ENCODE measurements at regions not wholly inside any gene's neighbourhood (a gene's known extent, or its start where the extent isn't known, plus 50 kb on each side); places are given as distances from the start of the nearest gene placed in this dataset.
"Not testable (repeated sequence)": the region's sequence is repeated elsewhere in the genome, so short reads cannot be mapped to it uniquely, and the experiment has no call there.

- DNase-seq = no peak
Measured at GRCh38 chr4:140244328-140244727, 90.3 kb upstream of the MAML3 start.

GRCh38 chr4:140243278-140243753 lies 89.3 kb upstream of the MAML3 start:
- DNase-seq = no peak

- DNase-seq = no peak
Measured at GRCh38 chr4:140242357-140243277, 88.6 kb upstream of the MAML3 start.

DNA sequence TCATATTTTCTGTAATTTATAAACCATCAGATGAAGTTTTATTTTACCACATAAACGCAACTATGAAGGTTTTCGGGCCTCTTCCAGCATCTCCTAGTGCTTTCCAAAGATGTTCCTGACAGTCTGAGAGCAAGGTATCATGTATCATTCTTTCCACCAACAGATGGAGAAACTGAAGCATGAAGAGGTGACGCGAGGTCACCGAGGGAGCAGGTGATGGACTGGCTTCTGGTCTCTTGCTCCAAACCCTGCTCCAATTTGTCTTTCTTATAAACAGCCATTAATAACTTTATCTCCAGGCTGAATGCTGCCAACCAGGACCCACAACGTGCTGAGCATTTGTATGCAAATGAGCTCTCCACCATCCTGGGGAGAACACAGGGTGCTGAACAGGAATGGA lies 86.3 kb upstream of the MAML3 start:
- DNase-seq = peak in 1 of 14 donors; percentile 24

GRCh38 chr4:140239311-140239710 lies 85.3 kb upstream of the MAML3 start:
- peak in 1 of 14 donors; percentile 41 for DNase-seq

DNA sequence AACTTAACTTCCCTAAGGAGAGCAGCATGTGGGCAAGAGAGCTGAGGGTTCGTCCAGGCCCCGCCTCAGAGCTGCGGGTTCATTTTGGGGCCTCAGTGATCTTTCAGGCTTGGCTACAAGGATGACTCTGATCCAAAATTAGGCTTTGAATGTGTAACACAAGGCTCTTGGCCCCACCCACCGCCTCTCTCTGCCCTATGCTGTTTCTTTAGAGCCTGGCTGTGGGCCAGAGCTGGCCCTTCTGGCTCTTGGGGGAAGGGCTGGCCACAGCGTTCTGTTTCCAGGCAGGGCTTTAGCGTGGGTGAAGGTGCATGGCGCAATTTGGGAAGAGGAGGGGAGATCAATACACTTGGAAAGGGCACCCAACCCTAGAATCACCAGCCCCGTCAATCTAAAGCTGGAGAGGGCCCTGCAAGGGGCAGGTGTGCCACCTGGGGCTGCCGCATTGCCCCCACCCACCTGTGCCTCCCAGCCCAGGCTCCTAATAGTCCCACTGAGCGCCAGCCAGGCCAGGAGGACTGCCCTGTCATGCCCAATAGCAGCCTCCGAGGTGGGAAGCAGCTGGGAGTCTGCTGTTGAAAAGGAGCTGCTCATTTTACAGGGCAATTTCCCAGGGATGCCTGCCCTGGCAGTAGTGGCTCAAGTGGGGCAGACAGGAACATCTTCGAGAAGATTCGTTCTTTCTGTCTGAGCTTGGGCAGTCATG lies 84.5 kb upstream of the MAML3 start:
- DNase-seq = peak in 13 of 14 donors; percentile 4 to 92 (median 63)

GRCh38 chr4:140237616-140238350 lies 83.8 kb upstream of the MAML3 start:
- DNase-seq = peak in 13 of 14 donors; percentile 10 to 80 (median 61)

DNA sequence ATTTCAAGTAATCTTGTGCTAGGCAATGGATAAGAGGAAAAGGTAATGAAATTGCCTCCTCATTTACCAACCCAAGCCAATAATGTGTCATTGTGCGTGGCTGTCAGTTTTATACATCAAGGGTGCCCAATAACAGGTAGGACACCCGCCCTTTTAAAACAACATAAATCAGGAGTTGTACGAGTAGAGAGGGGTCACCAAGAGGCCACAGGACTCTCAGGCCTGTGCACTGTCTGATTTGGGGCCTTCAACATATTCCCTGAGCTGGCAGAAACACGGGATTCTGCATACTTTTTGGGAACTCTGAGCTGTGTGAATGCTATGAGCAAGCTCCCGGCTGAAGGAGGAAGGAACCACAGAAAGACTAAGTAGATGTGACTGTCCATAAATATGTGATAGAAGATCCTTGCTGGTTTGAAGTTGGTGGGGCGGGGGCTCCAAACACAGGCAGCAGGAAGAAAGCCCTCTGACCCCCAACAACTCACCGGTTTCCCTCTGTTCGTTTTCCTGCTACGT lies 82.7 kb upstream of the MAML3 start:
- no peak for DNase-seq

DNA sequence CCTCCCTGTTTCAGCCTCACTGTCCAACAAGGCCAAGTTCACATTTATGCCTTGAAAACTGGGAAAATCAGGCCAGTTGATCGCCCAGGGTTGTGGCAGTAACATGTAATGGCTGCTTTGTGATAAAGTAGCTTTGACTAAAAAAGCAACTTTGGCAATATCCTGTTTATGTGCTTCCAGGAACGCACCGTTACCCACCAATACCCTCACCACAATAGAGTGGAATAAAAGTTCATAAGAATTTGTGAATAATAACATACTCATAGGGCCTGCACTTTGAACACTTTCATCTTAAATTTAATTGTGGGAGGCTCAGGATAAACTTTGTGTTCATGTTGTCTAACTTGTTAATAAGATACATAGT lies 80.7 kb upstream of the MAML3 start:
- DNase-seq = no peak

- no peak for DNase-seq
Measured at GRCh38 chr4:140233791-140234696, 80.1 kb upstream of the MAML3 start.

- no peak for DNase-seq
Measured at GRCh38 chr4:140229881-140230280, 75.9 kb upstream of the MAML3 start.

- DNase-seq = no peak
Measured at GRCh38 chr4:140227286-140227685, 73.3 kb upstream of the MAML3 start.

DNA sequence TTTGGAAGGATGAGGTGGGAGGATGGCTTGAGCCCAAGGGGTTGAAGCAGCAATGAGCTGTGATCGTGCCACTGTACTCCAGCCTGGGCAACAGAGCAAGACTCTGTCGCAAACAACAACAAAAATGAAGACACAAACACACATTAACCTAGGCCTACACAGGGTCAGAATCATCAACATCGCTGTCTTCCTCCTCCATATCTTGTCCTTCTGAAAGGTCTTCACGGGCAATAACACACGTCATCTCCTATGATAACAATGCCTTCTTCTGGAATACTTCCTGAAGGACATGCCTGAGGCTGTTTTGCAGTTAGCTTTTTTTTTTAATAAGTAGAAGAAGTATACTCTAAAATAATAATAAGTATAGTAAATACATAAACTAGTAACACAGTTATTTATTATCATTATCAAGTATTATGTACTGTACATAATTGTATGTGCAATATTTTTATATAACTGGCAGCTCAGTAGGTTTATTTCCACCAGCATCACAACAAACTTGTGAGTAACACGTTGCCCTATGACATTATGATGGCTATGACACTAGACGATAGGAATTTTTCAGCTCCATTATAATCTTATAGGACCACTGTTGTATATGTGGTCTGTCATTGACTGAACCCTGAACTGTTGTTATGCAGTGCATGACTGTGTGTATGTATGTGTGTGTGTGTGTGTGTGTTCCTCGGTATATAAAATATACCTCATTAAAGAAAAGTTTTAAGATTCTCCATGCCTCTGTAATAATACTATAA lies 69.2 kb upstream of the MAML3 start:
- no peak for DNase-seq

- no peak for DNase-seq
Measured at GRCh38 chr4:140222171-140222570, 68.2 kb upstream of the MAML3 start.

GRCh38 chr4:140220058-140220457 lies 66.1 kb upstream of the MAML3 start:
- no peak for DNase-seq

DNA sequence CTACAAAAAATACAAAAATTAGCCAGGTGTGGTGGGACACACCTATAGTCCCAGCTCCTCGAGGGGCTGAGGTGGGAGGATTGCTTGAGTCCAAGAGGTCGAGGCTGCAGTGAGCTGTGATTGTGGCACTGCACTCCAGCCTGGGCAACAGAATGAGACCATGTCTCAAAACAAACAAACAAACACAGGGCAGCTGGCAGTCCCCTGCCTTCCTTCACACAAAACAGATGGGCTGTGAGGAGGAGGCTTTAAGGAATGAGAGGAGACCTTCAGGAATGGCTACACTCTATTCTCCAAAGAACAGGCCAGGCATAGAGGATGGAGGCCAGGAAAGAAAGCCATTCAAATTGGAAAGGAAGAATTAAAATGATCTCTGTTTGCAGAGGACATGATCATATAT lies 65.6 kb upstream of the MAML3 start:
- DNase-seq = no peak

- DNase-seq = not testable (repeated sequence)
Measured at GRCh38 chr4:140219070-140219469, 65.1 kb upstream of the MAML3 start.

- DNase-seq = no peak
Measured at GRCh38 chr4:140213749-140214148, 59.8 kb upstream of the MAML3 start.

GRCh38 chr4:140213116-140213515 lies 59.1 kb upstream of the MAML3 start:
- DNase-seq = no peak

DNA sequence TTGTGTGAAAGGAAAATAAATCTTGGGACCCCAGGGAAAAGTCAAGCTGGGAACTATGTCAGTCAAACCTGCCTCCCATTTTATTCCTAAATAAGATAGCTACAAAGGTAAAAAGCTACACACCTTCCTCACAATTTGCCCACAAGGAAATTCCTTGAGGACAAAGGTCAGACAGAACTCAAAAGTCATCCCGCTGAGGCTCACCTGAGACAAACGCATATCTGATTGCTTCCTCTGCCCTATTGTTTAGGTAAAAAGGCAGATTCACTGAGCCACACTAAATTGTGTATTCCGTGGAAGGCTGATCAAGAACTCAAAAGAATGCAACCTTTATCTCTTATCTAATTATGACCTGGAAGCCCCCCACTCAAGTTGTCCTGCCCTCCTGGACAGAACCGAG lies 58.7 kb upstream of the MAML3 start:
- no peak for DNase-seq

GRCh38 chr4:140212194-140212593 lies 58.2 kb upstream of the MAML3 start:
- DNase-seq = no peak
